ENCODE measurements at regions not wholly inside any gene's neighbourhood (a gene's known extent, or its start where the extent isn't known, plus 50 kb on each side); places are given as distances from the start of the nearest gene placed in this dataset.

DNA sequence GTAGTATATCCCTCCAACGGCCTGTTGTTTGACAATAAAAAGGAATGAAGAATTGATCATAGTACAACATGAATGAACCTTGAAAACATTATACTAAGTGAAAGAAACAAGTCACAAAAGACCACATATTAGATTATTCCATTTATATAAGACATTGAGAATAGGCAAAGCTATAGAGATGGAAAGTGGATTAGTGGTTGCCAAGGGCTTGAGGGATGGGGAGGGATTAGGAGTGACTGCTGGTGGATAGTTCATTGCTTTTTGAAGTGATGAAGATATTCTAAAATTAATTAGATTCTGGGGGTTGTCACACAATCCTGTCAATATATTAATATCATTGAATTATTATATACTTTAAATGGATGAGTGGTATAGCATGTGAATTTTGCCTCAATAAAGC is 142.5 kb upstream of the DPT start:
- DNase-seq (ENCODE audit: low spot score) = no peak

DNA sequence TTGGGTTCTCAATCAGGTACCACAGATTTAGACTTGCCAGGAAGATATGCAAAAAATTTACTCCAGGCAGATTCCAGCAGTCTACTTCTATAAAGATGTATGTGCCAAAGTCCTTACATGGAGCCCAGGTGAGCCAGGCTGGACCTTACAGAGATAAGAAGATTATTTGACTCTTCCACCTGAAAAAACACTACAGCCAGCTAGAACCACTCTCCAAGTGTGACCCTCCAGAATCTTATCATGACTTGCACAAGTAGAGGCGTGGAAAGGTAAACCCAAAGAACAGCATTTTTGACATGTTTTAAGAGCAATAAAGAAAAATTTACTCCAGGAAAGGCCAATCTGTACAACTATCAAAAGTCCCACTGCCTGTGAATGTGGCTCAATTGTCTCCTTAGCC is 146.8 kb upstream of the DPT start:
- DNase-seq (ENCODE audit: low spot score) = no peak

DNA sequence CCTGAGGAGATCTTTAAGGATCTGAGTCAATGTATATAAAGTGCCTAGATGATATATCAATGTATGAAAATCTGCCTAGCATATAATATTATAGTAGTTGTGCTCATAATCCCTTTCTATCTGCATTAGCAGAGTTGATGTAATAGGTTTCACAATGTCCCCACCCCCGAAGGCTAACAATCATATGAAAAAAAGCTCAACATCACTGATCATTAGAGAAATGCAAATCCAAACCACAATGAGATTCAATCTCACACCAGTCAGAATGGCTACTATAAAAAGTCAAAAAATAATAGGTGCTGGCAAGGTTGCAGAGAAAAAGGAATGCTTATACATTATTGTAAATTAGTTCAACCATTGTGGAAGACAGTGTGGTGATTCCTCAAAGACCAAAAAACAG is 147.8 kb upstream of the DPT start:
- DNase-seq (ENCODE audit: low spot score) = no peak

DNA sequence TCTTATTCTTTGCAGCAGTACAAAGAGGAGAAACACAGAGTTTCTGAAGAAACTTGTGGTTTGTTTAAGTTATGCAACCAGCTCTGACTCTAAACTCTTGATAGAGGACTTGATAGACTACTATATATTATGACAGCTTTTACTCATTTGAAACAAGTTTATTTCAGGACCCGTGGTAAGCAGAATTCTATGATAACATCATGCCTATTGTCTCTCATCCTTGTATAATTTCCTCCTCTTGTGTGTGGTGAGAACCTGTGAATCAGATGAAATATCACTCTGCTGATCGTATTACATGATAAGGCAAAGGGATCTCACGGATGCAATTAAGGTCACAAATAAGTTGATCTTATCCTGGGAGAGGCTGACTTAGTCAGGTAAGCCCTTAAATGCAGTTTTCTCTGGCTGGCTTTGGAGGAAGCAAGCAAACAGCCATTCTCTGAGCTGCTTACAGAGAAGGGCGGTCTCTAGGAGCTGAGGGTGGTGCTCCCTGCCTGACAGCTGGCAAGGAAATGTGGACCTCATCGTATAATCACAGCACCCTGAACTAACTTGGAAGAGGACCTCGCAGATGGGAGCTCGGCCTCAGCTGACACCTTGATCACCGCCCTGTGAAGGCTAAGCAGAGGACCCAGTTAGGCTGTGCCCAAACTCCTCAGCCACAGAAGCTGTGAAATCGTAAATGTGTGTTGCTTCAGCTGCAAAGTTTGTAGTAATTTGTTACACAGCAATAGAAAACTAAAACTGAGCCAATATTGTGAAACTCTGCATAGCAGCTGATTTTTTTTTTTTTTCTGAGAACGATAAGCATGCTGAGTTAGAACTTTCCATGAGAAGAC is 151.1 kb upstream of the DPT start:
- peak; percentile 34 for DNase-seq (ENCODE audit: low spot score)

DNA sequence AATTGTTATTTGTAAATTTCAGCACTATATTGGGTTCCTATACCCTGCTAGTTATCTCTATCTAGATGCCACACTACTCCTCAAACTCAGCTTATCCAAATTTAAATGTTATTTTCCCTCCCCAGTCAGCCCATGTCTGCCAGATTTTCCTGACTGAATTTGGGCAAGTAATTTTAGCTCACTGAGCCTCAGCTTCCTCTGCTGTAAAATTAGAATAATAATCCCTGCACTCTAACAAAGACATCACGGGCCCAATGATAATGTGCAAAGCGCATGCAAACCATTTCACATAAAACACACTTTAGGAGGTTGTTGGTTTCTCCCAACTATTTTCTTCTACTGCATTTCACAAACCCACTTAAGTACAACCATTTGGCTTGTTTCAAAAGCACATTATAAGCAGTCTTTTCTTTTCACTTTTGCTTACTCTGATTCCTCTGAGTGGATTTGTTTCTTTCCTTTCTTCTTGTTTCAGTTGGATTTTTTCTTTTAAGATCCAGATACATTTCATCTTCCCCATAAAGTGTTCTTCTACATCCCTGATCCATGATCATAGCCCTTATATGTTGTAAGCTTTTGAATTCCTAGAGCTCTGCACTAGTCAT is 152.8 kb upstream of the DPT start:
- no peak for DNase-seq (ENCODE audit: low spot score)

DNA sequence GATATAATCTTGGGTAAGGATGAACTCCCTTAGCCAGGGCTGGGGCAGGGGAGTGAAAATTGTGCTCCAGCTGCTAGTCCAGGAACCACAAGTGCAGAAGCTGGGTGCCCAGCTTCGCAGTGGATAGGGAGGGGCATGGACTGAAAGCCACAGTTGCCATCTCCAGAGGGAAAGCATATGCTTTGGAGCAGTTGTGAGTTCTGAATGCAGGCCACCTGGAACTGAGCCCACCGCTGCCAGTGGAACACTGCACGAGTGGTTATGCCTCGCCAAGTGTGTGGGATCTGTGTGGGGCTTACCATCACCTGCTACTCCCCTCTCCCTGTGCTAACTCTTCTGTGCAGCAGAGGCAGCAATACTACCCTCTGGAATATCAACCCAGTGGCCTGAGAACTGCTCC is 158.4 kb upstream of the DPT start:
- no peak for DNase-seq (ENCODE audit: low spot score)

DNA sequence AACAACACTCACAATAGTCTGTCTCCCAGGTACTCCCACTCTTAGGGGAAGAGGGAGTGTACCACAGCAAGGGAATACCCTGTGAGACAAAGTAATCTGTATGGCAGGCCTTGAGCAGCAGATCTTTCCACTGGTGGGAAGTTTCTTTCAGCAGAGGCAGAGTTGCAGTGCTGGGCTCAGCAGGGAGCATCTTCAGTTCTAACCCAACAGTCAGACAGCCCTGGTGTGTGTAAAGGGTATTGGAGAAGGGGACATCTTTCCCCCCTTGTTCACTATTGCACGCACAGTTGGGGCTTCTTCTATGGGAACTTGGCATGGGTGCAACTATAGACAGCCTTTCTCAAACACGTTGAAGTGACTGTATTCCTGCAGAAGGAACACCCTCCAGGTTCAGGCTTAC is 159.4 kb upstream of the DPT start:
- no peak for DNase-seq (ENCODE audit: low spot score)

DNA sequence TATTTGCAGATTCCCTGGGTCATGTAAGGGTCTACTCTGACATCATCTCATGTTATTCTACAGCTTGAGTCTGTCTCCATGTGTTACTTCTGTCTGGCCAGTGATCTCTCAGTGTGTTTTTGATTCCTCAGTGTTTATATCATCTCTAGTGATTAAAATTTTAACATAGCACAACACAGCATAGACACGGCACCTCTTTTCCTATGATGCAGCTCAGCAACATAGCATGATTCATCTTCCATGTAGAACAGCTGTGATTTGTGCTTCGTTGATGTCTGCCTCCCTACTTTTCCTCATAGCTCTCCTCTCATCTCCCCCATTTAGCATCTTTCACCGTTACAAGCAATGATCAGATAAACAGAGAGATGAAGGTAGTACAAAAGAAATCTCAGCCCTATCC is 163.9 kb upstream of the DPT start:
- DNase-seq (ENCODE audit: low spot score) = peak; percentile 31

DNA sequence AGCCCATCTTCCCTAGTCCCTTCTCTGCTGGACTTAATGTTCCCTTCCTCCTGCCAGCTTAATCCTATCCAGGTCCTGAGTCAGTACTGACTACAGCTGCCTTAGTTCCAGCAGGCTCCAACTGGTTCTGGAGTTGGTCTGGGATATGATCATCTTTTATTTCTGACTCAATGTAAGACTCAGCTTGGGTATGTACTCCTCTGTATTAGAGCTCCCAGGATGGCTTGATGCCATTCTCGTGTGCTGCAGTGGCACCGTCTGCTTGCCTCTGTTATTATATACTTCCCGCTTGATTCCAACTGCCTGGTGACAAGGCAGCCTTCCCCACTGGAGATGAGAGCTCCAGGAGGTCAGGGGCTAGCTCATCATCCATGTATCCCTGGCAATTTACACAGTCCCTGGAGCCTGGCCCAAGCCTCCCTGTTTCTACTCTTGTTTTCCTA is 164.4 kb upstream of the DPT start:
- DNase-seq (ENCODE audit: low spot score) = peak; percentile 65

DNA sequence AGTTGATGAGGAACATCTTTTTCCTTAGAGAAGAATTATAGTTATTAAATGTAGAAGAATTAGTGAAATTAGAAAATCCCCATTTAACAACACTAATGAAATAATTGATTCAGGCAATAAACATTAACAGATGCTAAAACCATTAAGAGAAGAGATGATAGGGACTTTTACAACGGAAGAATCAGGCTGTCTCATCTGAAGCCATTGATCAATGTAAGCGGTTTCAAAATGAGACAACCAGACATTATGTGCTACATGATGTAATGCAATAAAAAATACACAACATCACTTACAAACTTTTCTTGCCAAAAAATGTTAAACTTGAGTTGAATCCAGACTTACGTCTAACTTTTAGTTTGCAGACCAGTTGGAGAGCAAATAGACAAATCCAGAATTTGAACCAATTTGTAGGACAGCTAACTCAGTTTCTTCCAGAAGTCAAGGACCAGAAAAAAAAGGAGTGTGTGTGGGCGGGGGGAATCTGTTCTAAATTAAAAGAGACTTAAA is 165.4 kb upstream of the DPT start:
- DNase-seq (ENCODE audit: low spot score) = no peak

DNA sequence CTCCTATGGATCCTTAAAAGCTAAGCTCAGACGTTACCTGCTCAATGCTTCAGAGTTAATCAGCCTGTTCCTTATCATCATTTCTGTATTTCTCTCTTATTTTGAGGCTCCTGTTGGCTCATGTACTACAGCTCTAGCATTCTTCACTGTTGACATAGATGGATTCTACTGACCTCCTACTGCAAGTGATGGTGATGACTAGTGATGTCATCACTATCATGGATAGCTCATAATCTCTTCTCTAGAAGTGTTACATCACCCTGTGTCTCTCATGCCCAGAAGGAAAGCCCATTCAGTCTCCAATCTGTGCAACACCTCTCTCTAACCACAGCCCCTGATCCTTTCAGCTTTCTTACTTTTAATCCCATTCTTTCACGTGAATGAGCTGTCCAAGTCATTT is 168.2 kb upstream of the DPT start:
- DNase-seq (ENCODE audit: low spot score) = no peak

DNA sequence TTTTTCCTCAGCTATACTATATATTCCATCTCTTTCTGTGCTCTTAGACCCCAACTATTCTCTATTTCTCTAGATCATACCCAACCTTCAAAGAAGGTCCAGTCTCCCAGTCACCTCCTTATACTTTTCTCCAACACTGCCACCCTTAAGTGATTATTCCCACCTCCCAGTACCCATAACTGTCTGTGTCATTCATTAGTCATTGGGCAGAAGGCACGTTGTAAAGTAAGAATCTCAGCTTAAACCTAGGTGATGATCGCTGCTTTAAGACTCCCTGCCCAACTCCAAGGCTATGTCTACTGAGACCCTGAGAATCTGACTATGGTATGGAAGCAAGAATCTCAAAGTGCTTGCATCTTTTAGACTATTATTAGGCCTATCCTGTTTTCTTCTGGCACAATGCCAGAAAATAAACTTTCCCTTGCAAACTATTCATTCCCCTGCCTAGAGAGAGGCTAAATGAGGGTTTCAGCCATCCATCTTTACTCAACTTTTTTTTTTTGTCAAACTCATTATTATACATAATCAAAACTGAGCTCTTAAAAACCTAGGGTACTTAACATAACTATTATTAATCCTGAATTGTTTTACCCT is 174.3 kb upstream of the DPT start:
- no peak for DNase-seq (ENCODE audit: low spot score)

DNA sequence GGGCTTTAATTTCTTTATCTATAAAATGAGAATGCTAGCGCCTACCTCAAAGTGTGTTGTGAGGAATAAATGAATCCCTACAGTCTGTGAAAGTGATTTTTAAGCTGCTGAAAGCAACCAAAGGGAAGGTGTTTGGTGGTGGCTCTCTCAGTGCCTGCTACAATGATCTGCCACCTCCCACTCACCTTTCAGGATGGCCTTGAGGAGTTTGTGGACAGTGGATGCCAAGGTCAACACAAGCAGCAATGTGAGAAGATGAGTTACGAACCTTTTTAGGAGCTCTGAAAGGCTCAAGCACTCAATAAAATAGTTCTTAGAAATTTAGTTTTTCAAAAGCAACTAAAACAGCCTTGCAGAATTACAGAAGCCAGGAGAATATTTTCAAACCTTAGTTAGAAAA is 176.6 kb upstream of the DPT start:
- DNase-seq (ENCODE audit: low spot score) = no peak

DNA sequence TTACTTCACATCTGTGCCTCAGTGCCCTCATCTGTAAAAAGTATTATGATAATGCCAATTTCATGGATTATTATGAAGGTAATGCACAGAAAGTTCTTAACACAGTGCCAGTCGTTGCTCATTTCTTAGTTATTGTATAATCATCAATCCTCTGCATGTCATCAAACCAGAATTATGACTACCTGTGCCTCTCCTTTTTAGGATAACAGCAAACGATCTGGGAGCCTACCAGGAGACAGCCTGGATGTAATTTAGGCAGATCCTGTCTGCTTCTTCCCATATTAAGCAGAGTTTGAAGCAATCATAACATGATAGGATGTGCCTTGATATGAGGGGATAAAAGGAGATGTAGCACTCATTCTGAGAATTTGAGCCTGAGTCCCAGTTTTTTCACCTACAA is 177.4 kb upstream of the DPT start:
- DNase-seq (ENCODE audit: low spot score) = no peak

DNA sequence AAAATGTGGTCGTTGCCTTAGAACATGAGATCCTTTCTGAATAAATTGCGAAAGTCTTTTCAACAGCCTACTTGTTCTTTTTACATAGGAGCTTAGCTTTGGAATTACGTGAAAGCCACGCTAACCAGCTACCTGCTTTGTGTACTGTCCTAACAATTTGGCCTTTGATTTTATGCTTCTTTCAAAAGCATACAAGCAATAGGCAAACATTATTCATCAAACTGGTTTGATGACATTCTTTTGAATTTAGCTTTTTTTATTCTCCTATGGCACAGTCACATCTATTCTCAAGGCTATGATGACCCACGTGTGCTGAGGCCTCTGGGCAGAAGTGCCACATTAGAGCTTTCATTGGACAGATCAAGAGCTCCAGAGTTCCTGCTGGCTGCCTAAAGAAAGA is 178.0 kb upstream of the DPT start:
- no peak for DNase-seq (ENCODE audit: low spot score)

DNA sequence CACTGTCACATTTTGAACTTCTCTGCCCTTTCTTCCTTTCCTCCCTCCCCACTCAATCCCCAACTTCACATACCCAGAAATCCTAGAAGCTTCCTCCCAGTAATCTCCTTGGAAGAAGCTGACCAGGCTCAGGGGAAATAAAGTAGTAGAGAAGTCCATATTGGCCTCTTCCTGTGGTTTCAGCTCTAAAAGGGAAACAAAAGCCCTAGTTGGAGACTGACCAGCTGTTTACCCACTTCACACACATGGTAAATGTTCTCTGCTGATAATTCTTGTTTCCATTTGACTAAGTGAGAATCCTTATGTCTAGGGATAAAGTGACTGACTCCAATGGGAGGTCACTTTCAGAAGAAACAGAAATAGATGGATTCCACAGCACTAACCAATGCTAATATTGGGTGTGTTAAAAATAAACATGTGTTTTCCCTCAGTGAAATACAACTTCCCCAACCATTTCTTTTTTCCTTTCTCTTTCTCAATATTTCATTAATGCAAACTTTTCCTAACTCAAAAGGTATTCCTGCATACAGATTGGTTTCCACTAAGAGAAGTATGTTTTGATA is 178.9 kb upstream of the DPT start:
- no peak for DNase-seq (ENCODE audit: low spot score)

DNA sequence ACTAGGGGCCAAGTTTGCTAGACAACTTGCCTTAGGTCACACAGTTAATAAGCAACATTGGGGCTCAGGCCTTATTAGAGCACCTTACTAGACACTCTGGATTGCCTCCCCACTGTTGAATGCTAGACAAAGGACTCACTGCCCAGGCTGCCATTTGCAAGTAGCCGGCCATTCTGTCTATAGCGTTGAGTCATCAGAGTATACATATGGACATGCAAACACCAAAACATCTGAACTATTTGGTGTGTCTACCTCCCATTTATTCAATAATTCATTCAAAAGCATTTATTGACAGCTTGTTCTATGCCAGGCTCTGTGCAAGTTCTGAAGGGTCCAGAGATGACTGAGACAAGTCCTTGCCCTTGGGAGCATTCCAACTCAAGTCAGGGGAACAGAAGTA is 181.4 kb upstream of the DPT start:
- DNase-seq (ENCODE audit: low spot score) = no peak

DNA sequence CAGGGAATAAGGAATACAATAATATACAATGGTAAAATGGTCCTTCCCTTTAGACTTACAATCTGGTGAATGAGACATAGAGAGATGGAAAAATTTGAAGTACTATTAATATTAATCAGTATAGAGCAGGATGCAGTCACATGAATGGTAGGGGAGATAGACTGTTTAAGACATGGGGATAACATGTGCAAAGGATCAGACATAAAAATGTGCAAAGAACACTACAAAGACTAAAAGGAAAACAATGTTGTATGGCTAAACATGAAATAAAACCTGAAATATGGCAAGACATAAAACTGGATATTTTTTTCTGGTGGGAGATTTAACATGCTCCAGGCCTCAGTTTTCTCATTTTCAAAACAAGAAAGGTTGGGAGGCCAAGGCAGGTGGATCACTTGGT is 182.4 kb upstream of the DPT start:
- DNase-seq (ENCODE audit: low spot score) = no peak

DNA sequence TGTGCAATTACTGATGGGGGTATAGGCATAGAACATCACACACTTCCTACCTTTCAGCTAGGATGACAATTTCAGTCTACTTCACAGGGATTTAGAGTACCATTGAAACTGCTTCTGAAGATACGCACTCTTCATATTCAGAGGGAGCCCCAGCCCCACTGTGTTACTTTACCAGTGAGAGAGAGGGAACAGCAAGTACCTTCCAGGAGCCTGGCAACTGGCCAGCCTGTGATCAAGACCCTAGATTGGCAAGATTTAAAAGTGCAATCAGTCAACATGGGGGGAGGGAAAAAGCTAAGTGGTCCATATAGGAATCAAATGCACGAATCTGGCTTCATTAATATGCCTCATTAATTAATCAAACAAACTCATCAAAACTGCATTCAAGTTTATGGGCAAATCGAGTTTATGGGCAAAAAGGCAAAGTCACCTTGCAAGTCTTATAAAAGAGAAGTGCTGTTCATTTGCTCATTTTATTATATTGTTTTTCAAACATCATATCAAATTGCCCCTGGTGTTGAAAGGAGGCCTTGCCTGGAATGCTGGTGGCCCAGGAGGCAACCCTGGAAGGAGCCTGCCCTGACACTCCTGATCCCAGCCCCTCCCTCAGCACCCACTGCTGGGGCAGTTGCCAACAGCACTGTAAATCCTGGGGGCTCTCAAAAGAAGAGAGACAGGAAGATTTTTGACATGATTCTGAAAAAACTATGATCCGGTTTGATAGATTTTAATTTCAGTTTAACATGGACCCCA is 184.9 kb upstream of the DPT start:
- no peak for DNase-seq (ENCODE audit: low spot score)

DNA sequence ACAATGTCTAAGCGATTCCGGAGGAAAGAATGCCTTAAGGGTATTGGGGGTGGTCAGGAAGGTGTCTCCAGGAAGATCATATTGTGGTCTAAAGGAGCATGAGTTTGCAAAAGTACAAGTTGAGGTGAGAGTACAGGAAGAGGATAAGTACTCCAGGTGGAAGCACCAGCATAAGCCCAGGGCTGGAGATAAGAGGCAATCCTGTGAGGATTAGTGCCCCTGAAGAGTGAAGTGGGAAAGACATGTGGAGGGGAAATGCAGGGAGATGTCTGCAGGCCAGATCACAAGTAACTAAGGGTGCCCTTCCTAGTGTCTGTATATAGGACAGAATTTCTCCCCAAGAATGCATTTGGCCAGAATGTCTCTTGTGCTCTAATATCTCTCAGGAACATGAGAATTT is 188.3 kb upstream of the DPT start:
- no peak for DNase-seq (ENCODE audit: low spot score)

DNA sequence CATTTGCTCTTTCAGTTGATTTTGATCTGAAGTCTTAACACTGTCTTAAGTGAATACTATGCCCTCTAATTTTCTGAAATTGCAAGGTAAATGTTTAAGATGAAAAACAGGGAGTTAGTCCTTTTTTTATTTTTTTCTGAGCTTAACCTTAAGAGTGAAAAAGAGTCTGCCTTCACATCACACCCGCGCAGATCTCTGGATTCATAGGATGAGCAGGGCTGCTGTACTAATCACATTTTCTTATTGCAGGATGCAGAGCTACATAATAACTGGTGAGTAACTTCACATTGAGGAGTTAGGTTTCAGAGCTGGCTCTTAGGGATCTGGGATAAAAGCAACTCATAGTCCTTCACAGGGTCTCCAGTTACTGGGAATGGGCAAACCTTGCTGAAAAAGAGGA is 188.7 kb upstream of the ATP1B1 start:
- no peak for DNase-seq (ENCODE audit: low spot score)
